ENCODE measurements at regions not wholly inside any gene's neighbourhood (a gene's known extent, or its start where the extent isn't known, plus 50 kb on each side); places are given as distances from the start of the nearest gene placed in this dataset.

DNA sequence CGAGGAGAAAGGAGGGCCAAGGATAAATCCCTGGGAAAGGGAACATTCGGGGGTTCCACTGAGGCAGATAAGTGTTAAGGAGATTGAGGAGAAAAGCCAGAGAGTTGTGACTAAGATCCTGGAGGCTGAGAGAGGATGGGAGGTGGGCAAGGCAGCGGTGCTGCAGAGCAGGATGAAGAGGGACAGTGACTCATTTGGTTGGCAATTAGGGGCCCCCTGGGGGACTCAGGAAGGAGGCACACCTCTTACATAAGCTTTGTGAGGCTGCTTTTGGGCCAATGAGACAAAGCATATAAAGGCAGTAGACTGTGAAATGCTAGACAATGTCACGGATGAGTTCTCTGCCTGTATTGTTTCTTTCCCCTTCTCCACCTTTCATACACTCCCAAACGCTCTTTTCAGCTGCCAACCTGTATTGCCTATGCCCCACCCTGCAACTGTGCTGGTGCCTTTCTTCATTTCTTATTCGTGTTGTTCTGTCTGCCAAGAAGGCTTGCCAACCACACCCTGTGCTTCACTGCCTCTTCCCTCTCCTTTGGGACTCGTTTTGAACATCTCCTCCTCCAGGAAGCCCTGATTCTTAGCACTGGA lies 246.8 kb upstream of the KIRREL3 start:
- FAIRE-seq: no peak
- TF ChIP-seq, protein P1, sequence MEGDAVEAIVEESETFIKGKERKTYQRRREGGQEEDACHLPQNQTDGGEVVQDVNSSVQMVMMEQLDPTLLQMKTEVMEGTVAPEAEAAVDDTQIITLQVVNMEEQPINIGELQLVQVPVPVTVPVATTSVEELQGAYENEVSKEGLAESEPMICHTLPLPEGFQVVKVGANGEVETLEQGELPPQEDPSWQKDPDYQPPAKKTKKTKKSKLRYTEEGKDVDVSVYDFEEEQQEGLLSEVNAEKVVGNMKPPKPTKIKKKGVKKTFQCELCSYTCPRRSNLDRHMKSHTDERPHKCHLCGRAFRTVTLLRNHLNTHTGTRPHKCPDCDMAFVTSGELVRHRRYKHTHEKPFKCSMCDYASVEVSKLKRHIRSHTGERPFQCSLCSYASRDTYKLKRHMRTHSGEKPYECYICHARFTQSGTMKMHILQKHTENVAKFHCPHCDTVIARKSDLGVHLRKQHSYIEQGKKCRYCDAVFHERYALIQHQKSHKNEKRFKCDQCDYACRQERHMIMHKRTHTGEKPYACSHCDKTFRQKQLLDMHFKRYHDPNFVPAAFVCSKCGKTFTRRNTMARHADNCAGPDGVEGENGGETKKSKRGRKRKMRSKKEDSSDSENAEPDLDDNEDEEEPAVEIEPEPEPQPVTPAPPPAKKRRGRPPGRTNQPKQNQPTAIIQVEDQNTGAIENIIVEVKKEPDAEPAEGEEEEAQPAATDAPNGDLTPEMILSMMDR (IDR thresholded peaks at IDR 0.05; ENCODE audit: insufficient read depth, missing control alignments): no peak
- no peak for DNase-seq (ENCODE audit: insufficient read length, low spot score)

DNA sequence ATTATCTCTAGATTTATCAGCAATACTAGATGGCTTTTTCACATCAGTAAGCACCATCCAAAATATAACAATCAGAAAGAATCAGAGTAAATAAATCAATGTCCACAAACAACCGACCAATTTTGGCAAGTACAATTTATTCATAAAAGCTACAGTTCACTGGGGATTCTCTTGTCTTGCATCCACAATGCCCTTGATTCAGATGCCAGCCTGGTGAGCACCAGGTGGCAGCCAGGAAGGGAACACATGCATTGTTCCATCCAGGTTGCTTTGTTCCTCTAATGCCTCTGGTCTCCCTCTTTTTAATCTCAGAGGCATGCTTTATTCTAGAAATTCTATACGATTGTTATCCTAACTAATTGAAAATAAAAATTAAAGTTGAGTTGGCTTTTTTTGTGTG lies 242.1 kb upstream of the KIRREL3 start:
- DNase-seq (ENCODE audit: insufficient read length, low spot score) (no peak), FAIRE-seq (no peak)
- TF ChIP-seq, protein P1 (IDR thresholded peaks at IDR 0.05; ENCODE audit: insufficient read depth, missing control alignments): no peak

DNA sequence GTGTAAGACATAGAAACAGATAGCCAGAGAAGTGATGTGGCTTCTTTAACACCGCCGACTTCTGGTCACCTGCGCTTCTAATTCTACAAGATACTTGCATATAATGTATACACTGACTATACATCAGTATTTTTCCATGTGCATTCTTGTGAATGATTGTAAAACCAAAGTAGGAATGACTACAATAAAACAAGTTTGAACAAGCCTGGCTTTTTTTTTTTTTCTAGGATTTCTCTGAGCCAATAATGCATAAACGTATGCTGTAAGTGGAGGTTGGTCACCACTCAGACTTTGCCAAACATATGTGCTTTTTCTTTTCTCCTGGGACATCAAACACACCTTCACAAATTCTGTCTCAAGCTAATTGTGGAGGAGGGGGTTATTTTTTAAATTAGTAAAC lies 237.8 kb upstream of the KIRREL3 start:
- TF ChIP-seq, protein P1 (IDR thresholded peaks at IDR 0.05; ENCODE audit: insufficient read depth, missing control alignments): no peak

DNA sequence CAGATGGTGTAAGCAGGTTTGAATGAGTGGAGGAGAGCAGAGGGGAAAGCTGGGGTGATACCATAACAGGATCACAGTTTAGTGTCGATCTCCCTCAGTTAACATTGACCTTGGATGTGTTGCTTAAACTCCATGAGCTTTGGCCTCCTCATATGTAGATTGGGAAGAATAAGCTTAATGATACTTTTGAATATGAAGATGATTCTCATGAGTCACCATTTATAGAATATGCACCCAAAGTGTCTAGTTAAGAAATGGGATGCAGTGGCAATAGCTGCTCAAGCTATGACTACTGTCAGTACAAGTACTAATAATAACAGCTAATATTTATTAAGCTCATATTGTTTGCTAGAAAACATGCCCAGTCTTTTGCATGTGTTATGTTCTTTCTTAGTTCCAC lies 236.2 kb upstream of the KIRREL3 start:
- FAIRE-seq (no peak), DNase-seq (ENCODE audit: insufficient read length, low spot score) (no peak)
- TF ChIP-seq, protein P1 (IDR thresholded peaks at IDR 0.05; ENCODE audit: insufficient read depth, missing control alignments): no peak

More for the DNA sequence above, 237.8 kb upstream of the KIRREL3 start:
- FAIRE-seq (no peak), DNase-seq (ENCODE audit: insufficient read length, low spot score) (no peak)

DNA sequence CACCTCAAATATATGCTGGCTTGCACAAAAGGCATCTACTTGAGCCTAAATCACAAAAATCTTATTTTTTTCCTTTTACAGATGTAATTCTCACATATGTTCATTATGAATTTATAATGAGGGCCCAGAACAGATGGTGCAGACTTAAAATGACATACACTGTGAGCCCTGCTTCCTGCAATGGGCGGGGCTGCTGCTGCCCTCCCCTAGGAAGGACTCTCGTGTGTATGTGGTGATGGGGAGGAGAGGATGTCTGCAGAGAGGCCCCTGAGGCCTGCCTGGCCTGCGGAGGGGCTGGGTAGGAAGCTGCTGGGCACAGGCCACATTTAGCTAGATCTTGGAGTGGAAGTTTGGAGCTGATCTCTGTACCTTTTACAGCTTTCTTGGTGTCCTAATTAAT lies 233.4 kb upstream of the KIRREL3 start:
- TF ChIP-seq, protein P1 (IDR thresholded peaks at IDR 0.05; ENCODE audit: insufficient read depth, missing control alignments): no peak
- DNase-seq (ENCODE audit: insufficient read length, low spot score) (no peak), FAIRE-seq (no peak)

DNA sequence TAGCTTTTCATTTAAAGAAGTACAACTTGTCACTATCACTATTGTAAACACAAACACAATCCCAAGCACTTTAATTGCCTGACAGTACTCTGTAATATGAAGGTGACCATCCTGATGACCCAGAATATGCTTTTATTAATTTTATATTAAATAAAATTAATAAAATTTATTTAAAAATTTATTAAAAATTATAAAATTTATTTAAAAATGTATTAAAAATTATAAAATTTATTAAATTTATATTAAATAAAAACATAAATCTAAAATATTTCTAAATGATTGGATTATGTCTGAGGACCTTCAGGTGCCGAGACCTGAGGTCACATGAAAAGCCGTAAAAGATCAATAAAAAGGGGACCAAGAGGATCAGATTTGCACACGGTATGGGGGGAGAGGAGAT lies 229.8 kb upstream of the KIRREL3 start:
- no peak for DNase-seq (ENCODE audit: insufficient read length, low spot score)
- TF ChIP-seq, protein P1 (IDR thresholded peaks at IDR 0.05; ENCODE audit: insufficient read depth, missing control alignments): no peak
- FAIRE-seq: no peak

DNA sequence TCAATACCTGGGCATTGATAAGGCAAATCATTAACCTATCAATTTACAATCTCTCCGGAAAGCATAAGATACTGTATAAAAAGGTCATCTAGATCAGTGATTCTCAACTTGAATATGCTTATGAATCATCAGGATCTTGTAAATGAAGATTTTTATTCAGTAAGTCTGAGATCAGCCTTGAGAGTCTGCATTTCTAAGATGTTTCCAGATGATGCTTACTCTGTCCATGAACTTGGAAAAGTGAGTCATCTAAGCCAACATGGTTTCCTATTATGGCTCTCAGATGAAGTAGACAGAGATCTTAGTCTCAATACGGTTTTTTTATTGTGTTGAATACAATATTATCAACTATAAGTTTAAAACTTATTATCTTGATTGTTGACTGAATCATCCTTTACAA lies 226.4 kb upstream of the KIRREL3 start:
- TF ChIP-seq, protein P1 (IDR thresholded peaks at IDR 0.05; ENCODE audit: insufficient read depth, missing control alignments): no peak
- FAIRE-seq (no peak), DNase-seq (ENCODE audit: insufficient read length, low spot score) (no peak)
